ENCODE measurements at regions not wholly inside any gene's neighbourhood (a gene's known extent, or its start where the extent isn't known, plus 50 kb on each side); places are given as distances from the start of the nearest gene placed in this dataset.

DNA sequence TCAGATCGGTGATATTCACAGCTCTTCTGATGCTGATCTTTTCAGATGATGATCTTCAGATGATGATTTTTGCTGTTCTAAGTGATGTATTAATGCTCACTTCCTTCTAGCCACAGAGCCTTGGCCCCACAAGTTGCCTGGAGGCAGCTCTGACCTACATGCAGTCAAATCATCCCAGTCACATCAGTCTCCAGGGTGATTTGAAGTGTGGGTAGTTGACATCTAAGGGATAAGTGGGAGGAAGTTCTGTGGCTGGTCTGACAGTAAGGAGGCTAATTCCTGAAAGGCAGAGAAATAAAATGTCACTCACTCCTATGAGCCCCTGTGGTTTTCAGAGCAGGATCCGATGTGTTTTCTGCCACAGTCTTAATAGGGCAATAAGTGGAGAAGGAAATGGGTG is 79.8 kb upstream of the RPL34 start:
- peaks cover 12 to 13% of the 10 kb centered on the region in 2 donors for H3K4me1 ChIP-seq (ENCODE audit: control insufficient read depth in 2 of 2, insufficient read depth in 2 of 2, low read length in 2 of 2)
- H4K20me1 ChIP-seq (ENCODE audit: control insufficient read depth, insufficient read depth, low read length, poor library complexity, severe bottlenecking) = no peaks in the 10 kb centered on the region
- no peak overlapping the region for H3K27ac ChIP-seq (ENCODE audit: low read length in 2 of 2)
- H3K4me1 Mint-ChIP-seq = peaks cover 15% of the 10 kb centered on the region
- WGBS (ENCODE audit: insufficient coverage) = 0% methylated on average over 1 of the region's 2 CpGs
- ChIA-PET CTCF (no interaction called here), POLR2A (no interaction called here)
- no peak overlapping the region for H3K4me2 ChIP-seq (replicated peaks; ENCODE audit: low read depth, low read length, poor library complexity, severe bottlenecking)
- no peak overlapping the region for H3K4me3 ChIP-seq (ENCODE audit: control extremely low read depth in 1 of 5, extremely low read depth in 1 of 5, insufficient read depth in 1 of 5, low read depth in 2 of 5, low read length in 4 of 5)
- H3K36me3 ChIP-seq (replicated peaks in 1 of 2; ENCODE audit: control extremely low read depth in 1 of 2, control insufficient read depth in 1 of 2, extremely low read depth in 1 of 2, insufficient read depth in 2 of 2, low read length in 1 of 2) = no peaks in the 10 kb centered on the region
- no peak overlapping the region for H2AFZ ChIP-seq (ENCODE audit: insufficient read depth, low read depth, low read length, poor library complexity, severe bottlenecking)
- intact Hi-C loops (cut with micrococcal nuclease) = no loop called here
- H3K9me3 ChIP-seq (ENCODE audit: control extremely low read depth in 1 of 3, control insufficient read depth in 2 of 3, insufficient read depth in 1 of 3, low read length in 2 of 3) = no peaks in the 10 kb centered on the region
- DNase-seq (no peak), ATAC-seq (ENCODE audit: low read depth) (no peak)
- no peaks in the 10 kb centered on the region for H3K79me2 ChIP-seq (ENCODE audit: control insufficient read depth, insufficient read depth, low read length)
- no peaks in the 10 kb centered on the region for H3K27me3 Mint-ChIP-seq
- no peak overlapping the region for H3K27ac Mint-ChIP-seq
- TF ChIP-seq, protein P1, sequence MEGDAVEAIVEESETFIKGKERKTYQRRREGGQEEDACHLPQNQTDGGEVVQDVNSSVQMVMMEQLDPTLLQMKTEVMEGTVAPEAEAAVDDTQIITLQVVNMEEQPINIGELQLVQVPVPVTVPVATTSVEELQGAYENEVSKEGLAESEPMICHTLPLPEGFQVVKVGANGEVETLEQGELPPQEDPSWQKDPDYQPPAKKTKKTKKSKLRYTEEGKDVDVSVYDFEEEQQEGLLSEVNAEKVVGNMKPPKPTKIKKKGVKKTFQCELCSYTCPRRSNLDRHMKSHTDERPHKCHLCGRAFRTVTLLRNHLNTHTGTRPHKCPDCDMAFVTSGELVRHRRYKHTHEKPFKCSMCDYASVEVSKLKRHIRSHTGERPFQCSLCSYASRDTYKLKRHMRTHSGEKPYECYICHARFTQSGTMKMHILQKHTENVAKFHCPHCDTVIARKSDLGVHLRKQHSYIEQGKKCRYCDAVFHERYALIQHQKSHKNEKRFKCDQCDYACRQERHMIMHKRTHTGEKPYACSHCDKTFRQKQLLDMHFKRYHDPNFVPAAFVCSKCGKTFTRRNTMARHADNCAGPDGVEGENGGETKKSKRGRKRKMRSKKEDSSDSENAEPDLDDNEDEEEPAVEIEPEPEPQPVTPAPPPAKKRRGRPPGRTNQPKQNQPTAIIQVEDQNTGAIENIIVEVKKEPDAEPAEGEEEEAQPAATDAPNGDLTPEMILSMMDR (IDR thresholded peaks at IDR 0.05) = no peak
- TF ChIP-seq EZH2 (IDR thresholded peaks at IDR 0.05; ENCODE audit: borderline replicate concordance, insufficient read depth, low read depth, low read length, poor library complexity, severe bottlenecking) = no peak
- H3K4me3 Mint-ChIP-seq = no peak overlapping the region
- no peak overlapping the region for H3K9ac ChIP-seq (ENCODE audit: low read length)
- H3K9me3 Mint-ChIP-seq (ENCODE audit: insufficient read depth) = no peaks in the 10 kb centered on the region
- no peaks in the 10 kb centered on the region for H3K27me3 ChIP-seq (replicated peaks in 1 of 4; ENCODE audit: control extremely low read depth in 1 of 4, control insufficient read depth in 3 of 4, insufficient read depth in 4 of 4, low read length in 3 of 4)

DNA sequence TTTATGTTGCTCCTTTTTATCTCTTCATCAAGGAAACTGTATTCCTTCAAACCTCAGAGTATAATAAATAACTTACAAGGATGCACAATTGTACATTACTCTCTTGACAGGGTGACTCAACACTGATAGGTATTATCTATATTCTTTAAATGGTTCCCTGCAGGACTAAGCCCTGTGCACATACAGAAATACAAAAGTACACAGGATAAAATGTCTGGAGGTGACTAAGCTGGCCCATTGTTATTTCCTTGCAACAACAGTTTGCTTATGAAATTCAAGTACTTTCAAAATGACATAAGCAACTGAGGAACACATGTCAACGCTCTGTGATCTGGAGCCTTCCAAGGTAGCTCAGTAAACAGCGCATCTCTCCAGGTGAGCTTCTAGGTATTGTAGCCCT is 83.8 kb upstream of the RPL34 start:
- peaks cover 2% of the 10 kb centered on the region for H3K4me1 Mint-ChIP-seq
- no peak for ATAC-seq (ENCODE audit: low read depth)

More for the DNA sequence above, 83.8 kb upstream of the RPL34 start:
- no peak overlapping the region for H3K4me2 ChIP-seq (replicated peaks; ENCODE audit: low read depth, low read length, poor library complexity, severe bottlenecking)
- no peak overlapping the region for H3K27ac ChIP-seq (ENCODE audit: low read length in 2 of 2)
- no peaks in the 10 kb centered on the region for H3K36me3 ChIP-seq (replicated peaks in 1 of 2; ENCODE audit: control extremely low read depth in 1 of 2, control insufficient read depth in 1 of 2, extremely low read depth in 1 of 2, insufficient read depth in 2 of 2, low read length in 1 of 2)
- peaks cover 0 to 2% (median 0%) of the 10 kb centered on the region in 4 experiments for H3K27me3 ChIP-seq (replicated peaks in 1 of 4; ENCODE audit: control extremely low read depth in 1 of 4, control insufficient read depth in 3 of 4, insufficient read depth in 4 of 4, low read length in 3 of 4)
- no peaks in the 10 kb centered on the region for H4K20me1 ChIP-seq (ENCODE audit: control insufficient read depth, insufficient read depth, low read length, poor library complexity, severe bottlenecking)
- no peak overlapping the region for H3K4me3 ChIP-seq (ENCODE audit: control extremely low read depth in 1 of 5, extremely low read depth in 1 of 5, insufficient read depth in 1 of 5, low read depth in 2 of 5, low read length in 4 of 5)
- no peak overlapping the region for H3K9ac ChIP-seq (ENCODE audit: low read length)
- intact Hi-C loops (cut with micrococcal nuclease) = no loop called here
- ChIA-PET POLR2A (no interaction called here), CTCF (no interaction called here)
- no peak overlapping the region for H2AFZ ChIP-seq (ENCODE audit: insufficient read depth, low read depth, low read length, poor library complexity, severe bottlenecking)
- H3K4me1 ChIP-seq (ENCODE audit: control insufficient read depth in 2 of 2, insufficient read depth in 2 of 2, low read length in 2 of 2) = no peaks in the 10 kb centered on the region
- DNase-seq = no peak
- WGBS (ENCODE audit: insufficient coverage) = 78% methylated on average over 2 of the region's 2 CpGs
- no peak for TF ChIP-seq EZH2 (IDR thresholded peaks at IDR 0.05; ENCODE audit: borderline replicate concordance, insufficient read depth, low read depth, low read length, poor library complexity, severe bottlenecking)
- TF ChIP-seq, protein P1 (IDR thresholded peaks at IDR 0.05) = no peak
- no peaks in the 10 kb centered on the region for H3K9me3 ChIP-seq (ENCODE audit: control extremely low read depth in 1 of 3, control insufficient read depth in 2 of 3, insufficient read depth in 1 of 3, low read length in 2 of 3)
- Mint-ChIP-seq H3K27me3 (peaks cover 8% of the 10 kb centered on the region), H3K27ac (no peak overlapping the region), H3K4me3 (no peak overlapping the region), H3K9me3 (ENCODE audit: insufficient read depth) (no peaks in the 10 kb centered on the region)
- no peaks in the 10 kb centered on the region for H3K79me2 ChIP-seq (ENCODE audit: control insufficient read depth, insufficient read depth, low read length)

Measured in B cell (primary cell).